B cell (primary cell): ENCODE measurements at regions not wholly inside any gene's neighbourhood (a gene's known extent, or its start where the extent isn't known, plus 50 kb on each side); places are given as distances from the start of the nearest gene placed in this dataset.

Experiments
- ATAC-seq: fragments of 200-7000 bp; cut with Tn5 transposase; one replicate; pipeline ENCODE4 v1.10.0; 2021; ENCODE audit warnings: low read depth, mild to moderate bottlenecking, moderate number of reproducible peaks, moderate library complexity
- CTCF ChIA-PET: fragments of 350-600 bp; sonication (Branson Sonifier 250); formaldehyde crosslinking; loops from one replicate; lab custom pipeline; 2021; ENCODE audit warnings: antibody characterized with exemption, inconsistent platforms; lab: Charles Lee
- POLR2A ChIA-PET: fragments of 350-600 bp; sonication (Branson Sonifier 250); formaldehyde crosslinking; loops from one replicate; lab custom pipeline; 2021; ENCODE audit warnings: antibody characterized with exemption; lab: Charles Lee
- DNase-seq: peaks from one replicate; pipeline ENCODE4 v3.0.0; 2013
- H2AFZ ChIP-seq: 2 replicates; pipeline ENCODE4 v1.6.1; 2012; ENCODE audit warnings: mild to moderate bottlenecking, low read depth, low read length; ENCODE audit not compliant: insufficient read depth, poor library complexity, severe bottlenecking
- H3K27ac ChIP-seq, 2 donors: 1 replicate in 1 of 2; 2 replicates in 1 of 2; pipeline ENCODE4 v1.5.1; 2012 to 2013; ENCODE audit warnings: low read length in 2 of 2, mild to moderate bottlenecking in 2 of 2, moderate library complexity in 1 of 2
- H3K27me3 ChIP-seq, 4 experiments: fragments of 200-600 bp in 1 of 4; sonication (generic) in 1 of 4; replicated peaks in 1 of 4; 1 replicate in 2 of 4; 2 replicates in 2 of 4; pipeline versions ENCODE4 v1.6.1 to v1.7.0; 2013 to 2016; ENCODE audit warnings: low read length in 3 of 4, mild to moderate bottlenecking in 2 of 4, mixed read lengths in 1 of 4, moderate library complexity in 1 of 4; ENCODE audit not compliant: insufficient read depth in 4 of 4, control insufficient read depth in 3 of 4; ENCODE audit errors: control extremely low read depth in 1 of 4
- H3K36me3 ChIP-seq, 2 experiments: replicated peaks in 1 of 2; 1 replicate in 1 of 2; 2 replicates in 1 of 2; pipeline versions ENCODE4 v1.6.1 to v1.7.1; 2013; ENCODE audit warnings: low read length in 1 of 2; ENCODE audit not compliant: insufficient read depth in 2 of 2, control insufficient read depth in 1 of 2; ENCODE audit errors: control extremely low read depth in 1 of 2, extremely low read depth in 1 of 2
- H3K4me1 ChIP-seq, 2 donors: fragments of 200-600 bp in 1 of 2; sonication (generic) in 1 of 2; 1 replicate in 1 of 2; 2 replicates in 1 of 2; pipeline versions ENCODE4 v1.5.1 to v1.6.1; 2013 to 2017; ENCODE audit warnings: low read length in 2 of 2; ENCODE audit not compliant: control insufficient read depth in 2 of 2, insufficient read depth in 2 of 2
- H3K4me2 ChIP-seq: replicated peaks from 2 replicates; pipeline ENCODE3; 2012; ENCODE audit warnings: mild to moderate bottlenecking, low read depth, low read length; ENCODE audit not compliant: poor library complexity, severe bottlenecking
- H3K4me3 ChIP-seq, 5 experiments: fragments of 200-600 bp in 1 of 5; sonication (generic) in 1 of 5; 1 replicate in 3 of 5; 2 replicates in 2 of 5; pipeline versions ENCODE4 v1.5.1 to v1.7.0; 2011 to 2016; ENCODE audit warnings: low read length in 4 of 5, mild to moderate bottlenecking in 4 of 5, low read depth in 2 of 5, control low read depth in 1 of 5, moderate library complexity in 1 of 5; ENCODE audit not compliant: insufficient read depth in 1 of 5; ENCODE audit errors: control extremely low read depth in 1 of 5, extremely low read depth in 1 of 5
- H3K79me2 ChIP-seq: fragments of 200-600 bp; sonication (generic); one replicate; pipeline ENCODE4 v1.6.0; 2016; ENCODE audit warnings: low read length; ENCODE audit not compliant: control insufficient read depth, insufficient read depth
- H3K9ac ChIP-seq: fragments of 200-600 bp; sonication (generic); 2 replicates; pipeline ENCODE4 v1.6.1; 2017; ENCODE audit warnings: mild to moderate bottlenecking, low read length, moderate library complexity
- H3K9me3 ChIP-seq, 3 donors: one replicate each; pipeline versions ENCODE4 v1.6.1 to v1.7.1; 2013; ENCODE audit warnings: low read length in 2 of 3; ENCODE audit not compliant: control insufficient read depth in 2 of 3, insufficient read depth in 1 of 3; ENCODE audit errors: control extremely low read depth in 1 of 3
- H4K20me1 ChIP-seq: 2 replicates; pipeline ENCODE4 v1.6.0; 2012; ENCODE audit warnings: mild to moderate bottlenecking, low read length; ENCODE audit not compliant: insufficient read depth, control insufficient read depth, poor library complexity, severe bottlenecking
- H3K27ac Mint-ChIP-seq: one replicate; pipeline ENCODE4 v1.8.0; 2021; ENCODE audit warnings: mixed read lengths
- H3K27me3 Mint-ChIP-seq: one replicate; pipeline ENCODE4 v1.8.0; 2021; ENCODE audit warnings: mixed read lengths
- H3K4me1 Mint-ChIP-seq: one replicate; pipeline ENCODE4 v1.8.0; 2021; ENCODE audit warnings: mixed read lengths
- H3K4me3 Mint-ChIP-seq: one replicate; pipeline ENCODE4 v1.8.0; 2021; ENCODE audit warnings: mixed read lengths
- H3K9me3 Mint-ChIP-seq: one replicate; pipeline ENCODE4 v1.8.0; 2022; ENCODE audit warnings: mixed read lengths; ENCODE audit not compliant: insufficient read depth
- EZH2 ChIP-seq: IDR thresholded peaks from 2 replicates; pipeline ENCODE4 v1.6.1; 2012; ENCODE audit warnings: borderline replicate concordance, low read depth, mild to moderate bottlenecking, moderate library complexity, low read length; ENCODE audit not compliant: insufficient read depth, poor library complexity, severe bottlenecking
- whole genome bisulfite sequencing: methylation state at CpG from one replicate; pipeline ENCODE4 v1.1.5; 2013; ENCODE audit warnings: missing lambda C conversion rate; ENCODE audit not compliant: insufficient coverage; 5-methylcytosine and 5-hydroxymethylcytosine counted together
- intact Hi-C: fragments of 100-400 bp; cut with micrococcal nuclease; formaldehyde crosslinking; loops from one replicate; pipeline ENCODE4 v1.10.0; 2022
- TF ChIP-seq, protein P1 (sequence below): fragments of 200-600 bp; IDR thresholded peaks from one replicate; pipeline ENCODE4 v1.8.0; 2022; ENCODE audit warnings: antibody characterized with exemption, mild to moderate bottlenecking

DNA sequence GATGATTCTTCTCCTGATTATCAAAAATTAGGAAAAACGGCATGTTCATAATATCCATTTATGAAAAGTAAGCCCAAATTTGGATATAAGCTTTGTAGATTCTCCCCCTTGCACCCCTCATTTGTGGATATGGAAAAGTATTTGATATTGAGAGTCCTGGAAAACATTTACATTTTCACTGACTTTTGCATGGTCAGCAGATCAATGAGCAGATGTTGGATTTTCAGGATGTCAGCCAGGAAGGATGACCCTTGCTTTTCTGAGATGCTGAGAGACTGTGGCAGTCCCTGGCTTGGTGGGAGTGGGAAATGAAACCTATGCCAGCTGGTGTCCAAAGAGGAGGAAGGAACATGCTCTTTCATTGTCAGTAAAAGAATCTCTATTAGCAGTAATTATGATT, 410.8 kb downstream of the DMAC1 start:
- intact Hi-C loops, result no loop called here
- Histone ChIP-seq H3K4me3 (no peak overlapping the region), H2AFZ (no peak overlapping the region), H3K4me1 (no peaks in the 10 kb centered on the region), H3K27ac (no peak overlapping the region), H3K36me3 (no peaks in the 10 kb centered on the region), H3K79me2 (no peaks in the 10 kb centered on the region), H3K27me3 (peaks cover 0 to 7% (median 0%) of the 10 kb centered on the region in 4 experiments), H4K20me1 (no peaks in the 10 kb centered on the region), H3K9ac (no peak overlapping the region), H3K9me3 (no peaks in the 10 kb centered on the region), H3K4me2 (no peak overlapping the region)
- Mint-ChIP-seq H3K27ac (no peak overlapping the region), H3K4me3 (no peak overlapping the region), H3K9me3 (no peaks in the 10 kb centered on the region), H3K27me3 (peaks cover 5% of the 10 kb centered on the region), H3K4me1 (no peaks in the 10 kb centered on the region)
- TF ChIP-seq, protein P1, sequence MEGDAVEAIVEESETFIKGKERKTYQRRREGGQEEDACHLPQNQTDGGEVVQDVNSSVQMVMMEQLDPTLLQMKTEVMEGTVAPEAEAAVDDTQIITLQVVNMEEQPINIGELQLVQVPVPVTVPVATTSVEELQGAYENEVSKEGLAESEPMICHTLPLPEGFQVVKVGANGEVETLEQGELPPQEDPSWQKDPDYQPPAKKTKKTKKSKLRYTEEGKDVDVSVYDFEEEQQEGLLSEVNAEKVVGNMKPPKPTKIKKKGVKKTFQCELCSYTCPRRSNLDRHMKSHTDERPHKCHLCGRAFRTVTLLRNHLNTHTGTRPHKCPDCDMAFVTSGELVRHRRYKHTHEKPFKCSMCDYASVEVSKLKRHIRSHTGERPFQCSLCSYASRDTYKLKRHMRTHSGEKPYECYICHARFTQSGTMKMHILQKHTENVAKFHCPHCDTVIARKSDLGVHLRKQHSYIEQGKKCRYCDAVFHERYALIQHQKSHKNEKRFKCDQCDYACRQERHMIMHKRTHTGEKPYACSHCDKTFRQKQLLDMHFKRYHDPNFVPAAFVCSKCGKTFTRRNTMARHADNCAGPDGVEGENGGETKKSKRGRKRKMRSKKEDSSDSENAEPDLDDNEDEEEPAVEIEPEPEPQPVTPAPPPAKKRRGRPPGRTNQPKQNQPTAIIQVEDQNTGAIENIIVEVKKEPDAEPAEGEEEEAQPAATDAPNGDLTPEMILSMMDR, result no peak
- TF ChIP-seq EZH2, result no peak
- DNase-seq, result no peak
- ChIA-PET CTCF (no interaction called here), POLR2A (no interaction called here)
- no peak for ATAC-seq
- no CpG with 5 or more reads among the region's 1 CpG for WGBS

DNA sequence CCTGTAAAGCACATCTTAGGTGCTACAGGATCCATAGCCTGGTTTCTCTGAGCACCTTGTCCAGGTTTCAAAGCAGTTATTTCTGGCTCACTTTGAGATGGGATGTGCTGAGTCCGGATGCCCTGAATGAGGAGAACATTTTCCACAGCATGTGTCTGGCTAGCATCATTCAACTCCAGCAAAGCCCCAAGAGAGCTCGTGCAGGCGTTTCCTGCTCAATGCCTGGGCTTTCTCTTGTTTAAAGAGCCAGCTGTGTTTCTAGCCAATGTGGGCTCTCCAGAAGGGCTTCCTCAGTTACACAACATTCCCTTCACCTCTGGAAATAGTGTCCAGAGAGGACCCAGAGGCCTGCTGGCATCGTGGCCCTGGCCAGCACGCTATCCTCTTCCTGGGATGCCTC, 411.7 kb downstream of the DMAC1 start:
- H3K9me3 ChIP-seq, result no peaks in the 10 kb centered on the region
- no peak overlapping the region for H3K4me2 ChIP-seq
- no peaks in the 10 kb centered on the region for H3K79me2 ChIP-seq
- Mint-ChIP-seq H3K27ac (no peak overlapping the region), H3K9me3 (no peaks in the 10 kb centered on the region), H3K4me1 (no peaks in the 10 kb centered on the region), H3K4me3 (no peak overlapping the region), H3K27me3 (peaks cover 4% of the 10 kb centered on the region)
- H3K27me3 ChIP-seq, result peaks cover 0 to 7% (median 0%) of the 10 kb centered on the region in 4 experiments
- TF ChIP-seq EZH2, result no peak
- TF ChIP-seq, protein P1, result no peak
- ChIA-PET POLR2A (no interaction called here), CTCF (interaction anchor here (0.5 kb wide), 1 partner anchor 334 kb away, joined by 4 read pairs; no protein-coding TSS in a partner anchor)
- intact Hi-C loops, result no loop called here
- no peak overlapping the region for H3K9ac ChIP-seq
- H2AFZ ChIP-seq, result no peak overlapping the region
- 35% methylated on average over 3 of the region's 5 CpGs for WGBS
- H3K36me3 ChIP-seq, result no peaks in the 10 kb centered on the region
- ATAC-seq (no peak), DNase-seq (no peak)
- no peaks in the 10 kb centered on the region for H3K4me1 ChIP-seq
- no peak overlapping the region for H3K4me3 ChIP-seq
- no peaks in the 10 kb centered on the region for H4K20me1 ChIP-seq
- no peak overlapping the region for H3K27ac ChIP-seq
